LHCN-M2 (cell line): ENCODE measurements at regions not wholly inside any gene's neighbourhood (a gene's known extent, or its start where the extent isn't known, plus 50 kb on each side); places are given as distances from the start of the nearest gene placed in this dataset.

ENCODE experiments used
- DNase-seq: peaks from one replicate; pipeline ENCODE4 v3.0.0-alpha.2; 2012; ENCODE audit warnings: low read depth

GRCh38 chr7:10117815-10118214, 855.9 kb upstream of the PHF14 start:
- DNase-seq, result no peak

GRCh38 chr7:10120936-10121335, 852.7 kb upstream of the PHF14 start:
- DNase-seq, result no peak

DNA sequence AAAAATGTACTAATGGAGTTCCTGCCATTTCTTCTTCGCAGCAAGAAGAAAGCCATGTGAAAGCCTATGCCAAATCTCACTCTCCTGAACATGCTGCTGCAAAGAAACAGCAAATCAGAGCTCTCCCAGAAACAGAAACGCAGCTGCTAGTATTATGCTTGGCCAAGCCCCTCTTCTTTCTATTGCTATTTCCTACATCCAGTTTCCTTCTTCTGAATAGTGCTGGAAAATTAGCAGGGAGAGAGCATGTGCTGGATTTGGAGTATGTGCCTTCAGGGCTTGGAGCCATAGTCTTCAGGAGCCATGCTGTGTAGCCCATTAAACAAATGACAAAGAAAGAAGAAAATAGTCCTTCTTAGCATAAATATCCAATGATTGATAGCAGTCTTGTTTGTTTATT, 852.0 kb upstream of the PHF14 start:
- no peak for DNase-seq

DNA sequence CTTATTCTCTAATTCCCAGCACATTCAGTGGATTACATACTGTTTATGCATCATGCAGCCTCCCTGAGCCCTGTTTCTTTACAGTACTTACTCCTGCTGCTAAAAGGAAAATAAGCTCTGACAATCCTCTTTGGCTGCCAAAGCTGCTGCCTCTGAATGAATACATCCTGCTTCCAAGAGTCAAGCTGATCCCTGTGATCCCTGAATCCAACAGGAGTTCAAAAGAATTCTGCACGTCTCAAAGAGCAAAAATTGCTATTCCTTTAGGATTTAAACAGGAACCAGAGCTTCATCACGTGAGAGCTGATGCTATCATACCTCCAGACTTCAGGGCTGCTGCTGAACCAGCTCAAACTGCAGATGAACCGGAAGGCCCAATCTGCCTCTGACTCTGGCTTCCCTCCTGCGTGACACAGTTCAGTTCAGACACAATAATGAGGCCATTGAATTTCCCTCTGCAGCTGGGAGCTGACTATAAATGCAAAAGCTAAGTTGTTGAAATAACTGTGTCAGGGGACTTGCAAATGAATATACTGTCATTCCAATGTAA, 851.0 kb upstream of the PHF14 start:
- no peak for DNase-seq

- DNase-seq, result no peak
Measured at GRCh38 chr7:10128748-10129147, 844.9 kb upstream of the PHF14 start.

GRCh38 chr7:10138087-10138854, 835.4 kb upstream of the PHF14 start:
- no peak for DNase-seq

DNA sequence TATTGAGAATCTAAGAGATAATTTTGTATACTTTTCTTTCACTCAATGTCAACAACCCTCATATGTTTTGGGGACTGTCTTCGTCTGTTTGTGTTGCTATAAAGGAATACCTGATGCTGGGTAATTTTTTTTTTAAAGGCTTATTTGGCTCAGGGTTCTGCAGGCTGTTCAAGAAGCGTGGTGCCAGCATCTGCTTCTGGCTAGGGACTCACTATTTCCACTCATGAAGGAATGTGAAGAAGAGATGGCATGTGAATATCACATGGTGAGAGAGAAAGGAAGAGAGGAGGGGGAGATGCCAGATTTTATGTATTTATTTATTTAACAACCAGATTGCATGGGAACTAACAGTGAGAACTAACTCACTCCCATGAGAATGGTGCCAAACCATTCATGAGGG, 827.4 kb upstream of the PHF14 start:
- DNase-seq, result no peak

DNA sequence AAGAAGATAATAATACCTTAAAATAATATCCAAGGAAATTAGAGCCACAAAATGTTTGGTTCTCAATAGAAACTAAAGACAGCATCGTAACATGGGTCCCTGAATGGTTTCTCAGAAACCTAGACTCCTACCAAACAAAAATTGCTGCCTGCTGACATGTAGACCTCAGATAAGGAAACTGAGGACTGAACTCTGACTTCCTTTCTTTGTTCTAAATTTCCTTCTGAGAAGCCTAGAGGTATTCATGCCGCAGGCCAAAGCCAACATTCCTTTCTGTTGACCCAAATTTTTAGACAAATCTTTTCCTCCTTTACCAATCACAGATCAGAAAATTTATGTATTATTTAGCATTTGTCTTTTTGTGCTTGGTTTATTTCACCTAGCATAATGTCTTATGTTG, 816.7 kb upstream of the PHF14 start:
- no peak for DNase-seq

- DNase-seq, result no peak
Measured at GRCh38 chr7:10181996-10182395, 791.7 kb upstream of the PHF14 start.

DNA sequence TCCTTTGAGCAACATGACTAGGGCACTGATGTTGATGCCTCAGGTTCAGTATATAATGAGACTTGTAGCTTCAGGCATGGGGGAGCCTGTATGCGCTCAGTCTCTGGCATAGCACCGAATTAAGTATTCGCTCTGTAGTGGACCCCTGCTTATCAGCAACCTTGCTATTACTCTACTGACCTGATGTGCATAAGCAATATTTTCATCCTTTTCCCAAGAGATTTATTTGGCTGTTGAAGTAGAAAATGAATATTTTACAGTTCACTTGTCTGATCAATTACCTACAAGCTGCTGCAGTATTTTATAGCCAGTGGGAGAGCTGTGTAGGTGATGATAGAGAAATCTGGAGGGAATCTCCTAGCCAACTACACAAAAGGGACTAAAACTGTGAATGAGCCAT, 781.6 kb upstream of the PHF14 start:
- DNase-seq, result no peak

- DNase-seq, result no peak
Measured at GRCh38 chr7:10205696-10206095, 768.0 kb upstream of the PHF14 start.

DNA sequence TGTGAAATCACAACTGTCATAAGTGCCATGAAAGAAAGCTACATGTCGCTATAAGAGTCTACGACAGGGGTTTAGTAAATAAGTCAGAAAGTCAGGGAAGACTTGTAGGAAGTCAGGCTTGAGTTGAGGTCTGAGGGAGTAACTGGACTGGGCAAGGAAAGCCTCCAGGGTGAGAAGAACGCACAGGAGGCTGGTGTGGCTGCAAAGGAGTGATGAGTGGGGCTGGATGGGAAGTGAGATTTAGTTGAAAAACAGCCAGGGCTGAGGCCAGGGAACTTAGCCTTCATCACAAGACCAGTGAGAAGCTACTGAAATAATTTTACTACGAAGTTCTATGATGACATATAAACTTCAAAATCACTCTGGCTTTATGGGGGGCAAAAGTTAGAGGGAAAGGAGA, 763.7 kb upstream of the PHF14 start:
- no peak for DNase-seq

- DNase-seq, result no peak
Measured at GRCh38 chr7:10211016-10211415, 762.7 kb upstream of the PHF14 start.

- DNase-seq, result no peak
Measured at GRCh38 chr7:10211861-10212260, 761.8 kb upstream of the PHF14 start.

- no peak for DNase-seq
Measured at GRCh38 chr7:10212649-10213048, 761.0 kb upstream of the PHF14 start.

DNA sequence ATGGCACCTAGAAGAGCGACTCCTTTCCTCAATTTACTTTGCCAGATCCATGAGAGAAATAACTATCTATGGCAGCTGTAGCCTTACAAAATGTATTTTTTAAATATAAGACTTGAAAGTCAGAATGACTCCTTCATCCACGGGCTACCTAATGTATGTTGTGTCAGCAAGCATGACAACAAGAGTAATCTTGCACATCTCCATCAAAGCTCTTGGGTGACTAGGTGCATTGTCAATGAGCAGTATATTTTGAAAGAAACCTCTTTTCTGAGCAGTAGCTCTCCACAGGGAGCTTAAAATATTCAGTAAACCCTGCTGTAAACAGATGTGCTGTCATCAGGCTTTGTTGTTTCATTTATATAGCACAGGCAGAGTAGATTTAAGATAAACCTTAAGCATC, 757.2 kb upstream of the PHF14 start:
- no peak for DNase-seq

- DNase-seq, result no peak
Measured at GRCh38 chr7:10221084-10221483, 752.6 kb upstream of the PHF14 start.

- DNase-seq, result no peak
Measured at GRCh38 chr7:10222976-10223375, 750.7 kb upstream of the PHF14 start.

GRCh38 chr7:10225275-10225674, 748.4 kb upstream of the PHF14 start:
- DNase-seq, result no peak

- DNase-seq, result no peak
Measured at GRCh38 chr7:10237306-10237705, 736.4 kb upstream of the PHF14 start.

DNA sequence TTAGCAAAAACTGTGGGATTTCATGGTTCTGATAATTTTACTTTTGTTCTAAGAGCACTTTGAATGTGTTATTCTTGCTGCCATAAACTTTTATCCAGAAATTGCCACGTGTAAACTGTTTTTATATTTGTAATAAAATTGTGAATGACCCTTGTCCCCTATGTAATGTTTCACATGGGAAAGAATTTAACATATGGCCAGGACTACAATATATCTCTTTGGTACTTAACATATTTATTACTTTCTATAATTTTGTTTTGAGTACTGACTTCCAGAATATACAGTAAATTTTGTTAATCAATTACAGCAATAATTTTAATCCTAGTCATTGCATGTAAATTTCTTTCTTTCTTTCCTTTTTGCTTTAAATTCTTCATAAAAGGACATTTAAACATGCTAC, 735.0 kb upstream of the PHF14 start:
- DNase-seq, result no peak

GRCh38 chr7:10239695-10240345, 733.9 kb upstream of the PHF14 start:
- DNase-seq, result no peak

DNA sequence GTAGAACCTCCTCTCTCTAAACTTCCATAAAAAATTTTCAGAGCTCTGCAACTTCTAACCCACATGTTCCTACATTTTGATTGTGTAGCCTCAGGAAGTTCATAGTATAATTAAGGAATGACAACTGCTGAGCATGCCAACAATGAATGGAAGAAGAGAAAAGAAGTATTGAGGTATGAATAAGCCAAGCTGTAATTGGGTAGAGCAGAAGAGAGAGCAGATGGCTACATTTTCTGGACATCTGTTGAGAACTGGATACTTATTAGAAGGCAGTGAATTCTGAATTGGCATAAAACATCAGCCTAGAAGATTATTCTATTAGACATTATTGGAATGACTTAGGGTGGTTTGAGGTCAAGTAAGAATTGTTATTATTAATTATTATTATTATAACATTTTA, 728.3 kb upstream of the PHF14 start:
- no peak for DNase-seq
